Adipocyte (in vitro differentiated cells): ENCODE measurements at regions not wholly inside any gene's neighbourhood (a gene's known extent, or its start where the extent isn't known, plus 50 kb on each side); places are given as distances from the start of the nearest gene placed in this dataset.
A peak's percentile ranks its signal among the peaks of the same experiment; 100 is the strongest.

ENCODE experiments used
- DNase-seq: peaks from one replicate; pipeline ENCODE4 v3.0.0-alpha.2; 2015; ENCODE audit warnings: low read depth
- H3K27me3 ChIP-seq: replicated peaks from 2 replicates; pipeline ENCODE4 v1.7.0; 2013; ENCODE audit warnings: mild to moderate bottlenecking, low read length, moderate library complexity; ENCODE audit not compliant: control insufficient read depth, insufficient read depth
- H3K36me3 ChIP-seq: 2 replicates; pipeline ENCODE4 v1.7.0; 2013; ENCODE audit warnings: low read length, mild to moderate bottlenecking, moderate library complexity; ENCODE audit not compliant: control insufficient read depth, insufficient read depth, severe bottlenecking
- H3K4me1 ChIP-seq: 2 replicates; pipeline ENCODE4 v1.7.0; 2013; ENCODE audit warnings: mild to moderate bottlenecking, low read length, moderate library complexity; ENCODE audit not compliant: control insufficient read depth, insufficient read depth
- H3K4me3 ChIP-seq: 2 replicates; pipeline ENCODE4 v1.7.0; 2013; ENCODE audit warnings: mild to moderate bottlenecking, low read length, moderate library complexity
- H3K9ac ChIP-seq: 2 replicates; pipeline ENCODE4 v1.7.0; 2013; ENCODE audit warnings: mild to moderate bottlenecking, low read length, moderate library complexity
- H3K9me3 ChIP-seq: 2 replicates; pipeline ENCODE4 v1.7.0; 2013; ENCODE audit warnings: mild to moderate bottlenecking, low read length, moderate library complexity; ENCODE audit not compliant: control insufficient read depth

- no peaks in the 10 kb centered on the region for H3K4me1 ChIP-seq
- H3K27me3 ChIP-seq, result no peaks in the 10 kb centered on the region
- H3K9me3 ChIP-seq, result no peaks in the 10 kb centered on the region
- no peaks in the 10 kb centered on the region for H3K36me3 ChIP-seq
- H3K9ac ChIP-seq, result no peak overlapping the region
- DNase-seq, result no peak
- H3K4me3 ChIP-seq, result no peak overlapping the region
These were observed 351.0 kb downstream of the COL11A1 start for GRCh38 chr1:102757363-102757762.

DNA sequence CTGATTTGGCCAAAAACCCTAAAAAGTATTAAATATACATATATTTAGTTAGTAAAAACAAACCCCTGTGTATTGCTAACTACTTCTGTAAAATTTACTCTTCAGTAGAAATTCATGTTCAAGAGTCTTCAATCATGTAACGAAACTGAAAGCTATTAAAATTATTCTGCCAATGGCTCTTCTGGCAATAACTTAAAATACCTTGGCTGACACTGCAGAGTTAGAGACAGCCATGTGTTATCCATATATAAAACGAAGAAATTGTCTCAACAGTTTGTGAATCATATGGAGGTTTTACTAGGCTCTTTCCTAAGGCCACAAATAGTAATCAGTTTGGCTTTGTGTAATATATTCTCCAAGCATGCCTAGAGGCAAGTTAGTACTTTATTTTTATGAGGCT lies 357.2 kb downstream of the COL11A1 start:
- H3K4me1 ChIP-seq, result no peaks in the 10 kb centered on the region
- no peaks in the 10 kb centered on the region for H3K9me3 ChIP-seq
- H3K27me3 ChIP-seq, result no peaks in the 10 kb centered on the region
- no peak overlapping the region for H3K9ac ChIP-seq
- no peak overlapping the region for H3K4me3 ChIP-seq
- H3K36me3 ChIP-seq, result no peaks in the 10 kb centered on the region
- DNase-seq, result no peak

DNA sequence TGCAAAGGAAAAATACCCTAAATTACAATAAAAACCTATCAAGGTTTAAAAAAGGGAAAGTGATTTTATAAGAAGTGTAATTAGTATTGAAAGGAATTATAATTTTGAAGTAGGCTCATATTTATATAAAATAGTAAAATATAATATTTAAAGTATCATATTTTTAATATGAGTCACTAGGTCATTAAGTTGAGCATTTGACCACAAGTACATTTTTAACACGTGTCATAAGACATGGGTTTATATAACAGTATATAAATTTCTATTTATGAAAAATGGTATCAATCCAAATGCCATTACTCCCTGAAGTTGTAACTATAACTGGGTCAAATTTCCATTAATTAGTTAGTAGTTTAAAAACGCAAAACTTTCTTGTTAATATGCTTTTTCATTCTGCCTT lies 365.9 kb downstream of the COL11A1 start:
- no peaks in the 10 kb centered on the region for H3K27me3 ChIP-seq
- H3K4me1 ChIP-seq, result peaks cover 6% of the 10 kb centered on the region
- no peaks in the 10 kb centered on the region for H3K9me3 ChIP-seq
- H3K4me3 ChIP-seq, result no peak overlapping the region
- H3K9ac ChIP-seq, result no peak overlapping the region
- no peaks in the 10 kb centered on the region for H3K36me3 ChIP-seq
- DNase-seq, result peak; percentile 28

DNA sequence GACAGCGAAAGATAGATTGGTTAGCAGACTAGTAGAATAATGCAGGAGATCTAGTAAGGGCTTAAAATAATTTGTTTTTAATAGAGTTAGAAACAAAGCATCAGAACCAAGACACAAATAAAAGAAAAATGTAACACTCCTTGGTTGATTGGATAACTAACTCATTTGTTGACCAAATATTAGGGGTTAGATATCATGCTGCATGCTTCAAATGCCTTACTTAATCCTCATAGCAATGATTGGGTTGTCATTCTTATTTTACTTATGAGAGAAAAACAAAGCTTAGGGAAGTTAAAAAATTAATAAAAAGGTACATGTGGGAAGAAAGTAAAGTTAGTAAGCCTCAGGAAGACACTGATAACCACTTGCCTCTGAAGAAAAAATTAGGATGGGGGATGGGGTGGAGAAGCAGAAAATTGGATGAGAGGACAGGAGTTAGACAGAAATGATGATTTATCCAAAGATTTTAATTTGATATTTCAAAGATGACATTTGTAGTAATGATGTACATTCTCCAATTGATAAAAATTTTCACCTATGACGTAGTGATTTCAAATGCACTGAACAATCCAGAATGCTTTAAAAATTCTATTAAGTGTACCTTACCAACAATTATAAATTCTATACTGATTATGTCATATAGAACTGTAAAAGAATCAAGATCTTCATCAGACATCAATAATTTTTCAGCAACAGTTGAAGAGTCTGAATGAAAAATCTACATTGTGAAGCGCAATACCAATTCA lies 374.7 kb downstream of the COL11A1 start:
- Histone ChIP-seq H3K4me3 (no peak overlapping the region), H3K9me3 (no peaks in the 10 kb centered on the region), H3K36me3 (no peaks in the 10 kb centered on the region), H3K9ac (no peak overlapping the region), H3K4me1 (peaks cover 5% of the 10 kb centered on the region), H3K27me3 (no peaks in the 10 kb centered on the region)
- DNase-seq, result no peak

DNA sequence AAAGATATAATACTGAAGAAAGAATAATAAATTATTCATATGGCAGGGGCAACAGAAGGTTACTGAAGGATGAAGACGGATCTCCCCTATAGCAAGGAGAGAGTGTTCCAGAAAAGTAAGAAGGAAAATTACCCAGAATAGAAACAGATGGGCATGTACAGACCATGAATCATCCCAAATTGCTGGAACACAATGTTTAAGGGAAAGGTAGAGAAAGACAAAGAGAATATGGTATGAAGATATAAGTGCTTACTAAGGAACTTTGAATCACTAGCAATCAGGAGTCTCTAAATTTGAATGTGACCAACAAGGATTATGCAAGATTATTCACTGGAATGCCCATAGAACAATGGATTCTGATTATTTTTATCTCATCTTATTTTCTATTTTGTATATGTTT lies 375.4 kb downstream of the COL11A1 start:
- no peaks in the 10 kb centered on the region for H3K9me3 ChIP-seq
- H3K9ac ChIP-seq, result no peak overlapping the region
- DNase-seq, result peak; percentile 58
- H3K27me3 ChIP-seq, result no peaks in the 10 kb centered on the region
- H3K4me1 ChIP-seq, result peaks cover 5% of the 10 kb centered on the region
- no peaks in the 10 kb centered on the region for H3K36me3 ChIP-seq
- no peak overlapping the region for H3K4me3 ChIP-seq

DNA sequence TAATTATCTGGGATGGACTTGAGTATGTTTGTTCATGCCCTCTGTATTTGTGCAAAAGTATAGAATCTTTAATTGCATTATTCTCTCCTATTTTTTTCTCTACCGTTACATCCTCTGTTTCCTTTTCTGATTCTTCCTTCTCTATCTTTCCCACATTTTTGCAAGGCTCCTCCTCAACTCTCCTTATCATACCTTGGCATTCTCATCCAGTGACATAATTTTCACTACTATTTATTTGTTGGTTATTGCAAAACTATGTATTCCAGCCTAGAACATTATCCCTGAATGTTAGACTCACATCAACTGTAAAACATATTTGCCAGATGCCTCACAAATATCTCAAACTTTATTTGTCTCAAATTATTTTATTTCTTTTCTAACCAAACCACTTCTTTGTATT lies 381.9 kb downstream of the COL11A1 start:
- DNase-seq, result no peak
- no peak overlapping the region for H3K4me3 ChIP-seq
- no peaks in the 10 kb centered on the region for H3K9me3 ChIP-seq
- H3K4me1 ChIP-seq, result no peaks in the 10 kb centered on the region
- no peaks in the 10 kb centered on the region for H3K36me3 ChIP-seq
- H3K27me3 ChIP-seq, result no peaks in the 10 kb centered on the region
- H3K9ac ChIP-seq, result no peak overlapping the region

- Histone ChIP-seq H3K9me3 (no peaks in the 10 kb centered on the region), H3K4me3 (no peak overlapping the region), H3K27me3 (no peaks in the 10 kb centered on the region), H3K9ac (no peak overlapping the region), H3K36me3 (no peaks in the 10 kb centered on the region), H3K4me1 (no peaks in the 10 kb centered on the region)
- DNase-seq, result no peak
These were observed 383.6 kb downstream of the COL11A1 start for GRCh38 chr1:102724741-102725140.

DNA sequence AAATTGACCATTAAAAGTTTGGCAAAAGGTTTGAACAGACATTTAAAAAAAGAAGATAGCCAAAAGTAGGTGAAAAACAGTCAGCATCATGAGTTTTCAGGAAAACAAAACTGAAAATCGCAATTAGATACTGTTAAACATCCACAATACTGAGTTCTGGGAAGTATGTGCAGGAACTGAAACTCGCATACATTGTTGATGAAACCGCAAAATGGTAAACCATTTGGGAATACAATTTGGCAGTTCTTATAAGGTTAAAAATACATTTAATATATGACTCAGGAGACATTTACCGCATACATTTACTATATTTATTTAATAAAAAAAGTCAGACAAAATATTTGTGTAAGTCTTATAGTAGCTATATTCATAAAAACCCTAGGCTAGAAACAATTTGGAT lies 393.2 kb downstream of the COL11A1 start:
- no peak overlapping the region for H3K4me3 ChIP-seq
- DNase-seq, result no peak

GRCh38 chr1:102699524-102699923 lies 408.8 kb downstream of the COL11A1 start:
- DNase-seq, result no peak
- no peaks in the 10 kb centered on the region for H3K36me3 ChIP-seq
- no peak overlapping the region for H3K9ac ChIP-seq
- no peaks in the 10 kb centered on the region for H3K9me3 ChIP-seq
- no peaks in the 10 kb centered on the region for H3K27me3 ChIP-seq
- H3K4me1 ChIP-seq, result no peaks in the 10 kb centered on the region
- no peak overlapping the region for H3K4me3 ChIP-seq

More for the DNA sequence above, 393.2 kb downstream of the COL11A1 start:
- Histone ChIP-seq H3K9me3 (no peaks in the 10 kb centered on the region), H3K27me3 (no peaks in the 10 kb centered on the region), H3K4me1 (no peaks in the 10 kb centered on the region), H3K9ac (no peak overlapping the region), H3K36me3 (no peaks in the 10 kb centered on the region)

- no peak overlapping the region for H3K4me3 ChIP-seq
- H3K36me3 ChIP-seq, result no peaks in the 10 kb centered on the region
- no peaks in the 10 kb centered on the region for H3K4me1 ChIP-seq
- no peak overlapping the region for H3K9ac ChIP-seq
- no peaks in the 10 kb centered on the region for H3K27me3 ChIP-seq
- peaks cover 4% of the 10 kb centered on the region for H3K9me3 ChIP-seq
- no peak for DNase-seq
These were observed 415.0 kb downstream of the COL11A1 start for GRCh38 chr1:102693345-102693744.

DNA sequence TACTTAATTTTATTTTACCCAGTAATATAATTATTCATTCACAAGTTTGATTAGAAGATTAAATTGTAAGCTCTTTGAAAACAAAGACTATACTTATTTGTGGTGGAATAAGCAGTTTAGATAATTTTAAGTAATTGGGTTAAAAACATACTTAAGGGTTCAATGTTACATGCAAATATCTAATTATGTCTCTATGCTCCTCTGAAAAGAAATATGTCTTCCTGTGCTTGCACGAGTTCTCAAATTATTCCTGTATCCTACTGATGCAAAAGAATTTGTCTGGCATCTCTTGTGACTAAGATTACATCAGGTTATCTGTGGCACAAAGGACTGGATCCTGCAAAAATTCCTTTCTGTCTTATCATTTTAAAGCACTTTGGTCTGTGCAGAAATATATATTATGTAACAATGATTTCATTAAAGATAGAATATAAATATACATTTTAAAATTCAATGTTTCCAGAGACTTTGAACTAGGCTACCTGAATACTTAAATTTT lies 416.7 kb downstream of the COL11A1 start:
- H3K4me3 ChIP-seq, result no peak overlapping the region
- no peaks in the 10 kb centered on the region for H3K4me1 ChIP-seq
- no peak overlapping the region for H3K9ac ChIP-seq
- H3K27me3 ChIP-seq, result no peaks in the 10 kb centered on the region
- peaks cover 4% of the 10 kb centered on the region for H3K9me3 ChIP-seq
- DNase-seq, result no peak
- no peaks in the 10 kb centered on the region for H3K36me3 ChIP-seq

DNA sequence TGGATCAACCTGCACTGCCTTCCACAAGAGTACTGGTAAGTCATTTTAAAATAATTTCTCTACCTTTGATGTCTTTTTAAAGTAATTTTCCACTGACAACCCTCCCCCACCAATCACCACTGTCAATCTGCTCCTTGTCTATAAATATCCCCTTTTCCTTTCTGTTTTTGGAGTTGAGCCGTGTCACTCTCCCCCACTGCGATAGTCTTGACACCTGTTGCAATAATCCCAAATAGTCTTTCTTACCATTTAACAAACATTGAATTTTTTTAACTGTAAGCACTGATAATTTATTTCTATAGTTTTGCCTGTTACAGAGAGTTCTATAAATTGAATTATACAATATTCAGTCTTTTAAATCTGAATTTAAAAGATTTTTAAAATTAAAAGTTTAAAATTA lies 420.9 kb downstream of the COL11A1 start:
- Histone ChIP-seq H3K27me3 (no peaks in the 10 kb centered on the region), H3K9me3 (no peaks in the 10 kb centered on the region), H3K4me1 (no peaks in the 10 kb centered on the region), H3K36me3 (no peaks in the 10 kb centered on the region), H3K9ac (no peak overlapping the region), H3K4me3 (no peak overlapping the region)
- DNase-seq, result no peak
